ENCODE measurements at regions not wholly inside any gene's neighbourhood (a gene's known extent, or its start where the extent isn't known, plus 50 kb on each side); places are given as distances from the start of the nearest gene placed in this dataset.

GRCh38 chr2:200220251-200220650 lies 86.2 kb upstream of the SPATS2L start:
- no peak for DNase-seq

DNA sequence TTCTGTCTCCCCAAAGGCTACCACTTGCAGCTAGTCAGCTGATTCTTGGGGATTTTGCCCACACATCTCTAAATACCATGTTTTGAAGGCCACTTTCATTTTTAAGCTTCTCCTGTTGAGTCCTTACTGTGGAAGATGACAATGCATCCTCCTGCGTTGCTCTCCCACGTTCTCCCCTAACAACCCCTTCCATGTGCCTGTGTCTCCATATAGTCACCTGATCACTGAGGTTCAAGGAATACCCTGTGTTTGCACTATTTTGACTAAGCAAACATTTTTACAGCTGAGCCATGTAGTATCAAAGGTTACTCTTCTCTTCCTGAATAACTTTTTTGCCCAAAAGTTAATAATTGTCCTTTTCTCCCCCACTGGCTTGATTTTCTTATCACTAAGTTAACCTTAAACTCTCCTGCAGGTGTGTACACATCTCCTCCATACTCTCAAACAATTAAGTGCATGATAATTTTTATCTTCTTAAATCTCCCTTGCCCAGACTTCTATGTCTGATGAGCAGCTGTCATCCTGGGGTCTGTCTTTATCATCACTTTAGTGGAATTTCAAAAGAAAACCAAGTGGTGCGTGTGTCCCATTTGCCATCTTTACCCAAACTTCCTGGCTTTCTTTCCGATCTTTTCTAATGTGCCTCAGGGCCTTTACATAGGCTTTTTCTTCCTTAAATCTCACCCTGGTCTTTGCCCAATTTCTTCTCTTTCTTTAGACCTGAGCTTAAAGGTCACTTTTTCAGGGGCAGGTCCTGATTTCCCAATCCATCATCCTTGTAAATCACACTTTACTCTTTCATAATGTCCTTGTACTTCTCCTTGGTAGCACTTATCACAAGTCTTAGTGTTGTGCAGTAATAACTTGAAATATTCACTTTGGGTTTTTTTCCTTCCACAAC lies 85.2 kb upstream of the SPATS2L start:
- no peak for DNase-seq

GRCh38 chr2:200222791-200223190 lies 83.7 kb upstream of the SPATS2L start:
- no peak for DNase-seq

DNA sequence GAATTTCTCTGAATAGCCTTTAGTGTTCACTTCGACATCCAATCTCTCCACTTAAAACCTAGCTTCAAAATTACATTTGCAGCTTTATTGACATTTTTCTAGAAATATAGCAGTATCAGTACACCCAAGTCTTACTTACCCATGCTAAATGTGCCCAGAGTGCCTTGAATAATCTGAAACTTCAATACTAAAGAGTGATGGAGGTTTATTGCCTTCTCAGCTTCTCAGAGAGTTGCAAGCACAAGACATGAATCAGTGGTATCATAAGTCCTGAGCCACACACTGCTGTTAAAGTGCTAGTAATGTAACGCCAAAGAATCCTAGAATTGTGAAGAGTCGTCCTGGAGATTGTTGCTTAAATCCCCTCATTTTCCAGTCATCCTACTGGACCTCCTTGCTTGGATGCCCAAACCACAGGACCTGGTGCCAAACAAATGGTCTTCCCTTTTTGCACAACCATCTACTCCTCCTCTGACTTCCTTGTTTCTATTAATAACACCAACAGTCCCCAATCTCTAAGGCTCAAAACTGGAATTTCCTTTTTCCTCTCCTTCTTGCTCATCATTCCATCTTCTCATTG lies 83.2 kb upstream of the SPATS2L start:
- no peak for DNase-seq

DNA sequence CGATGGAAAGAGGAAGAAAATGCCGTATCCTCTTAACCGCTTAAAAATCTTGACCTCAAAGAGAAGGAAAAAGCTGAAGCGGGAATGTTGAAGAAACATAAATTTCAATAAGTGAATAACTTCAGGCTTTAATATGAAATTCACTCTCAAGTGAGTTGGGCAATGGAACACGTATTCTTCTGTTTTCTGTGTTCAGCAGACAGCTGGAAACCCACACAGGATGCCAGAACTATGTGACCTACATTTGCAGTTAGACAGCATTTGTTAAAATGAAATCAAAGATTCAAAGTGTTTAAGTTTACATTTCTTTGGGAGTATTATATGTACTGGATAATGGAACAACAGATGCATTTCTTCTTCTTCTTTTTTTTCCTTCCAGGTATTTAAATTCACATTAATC lies 80.5 kb upstream of the SPATS2L start:
- no peak for DNase-seq

GRCh38 chr2:200226451-200227426 lies 79.8 kb upstream of the SPATS2L start:
- no peak for DNase-seq

GRCh38 chr2:200230716-200231115 lies 75.8 kb upstream of the SPATS2L start:
- DNase-seq: no peak

DNA sequence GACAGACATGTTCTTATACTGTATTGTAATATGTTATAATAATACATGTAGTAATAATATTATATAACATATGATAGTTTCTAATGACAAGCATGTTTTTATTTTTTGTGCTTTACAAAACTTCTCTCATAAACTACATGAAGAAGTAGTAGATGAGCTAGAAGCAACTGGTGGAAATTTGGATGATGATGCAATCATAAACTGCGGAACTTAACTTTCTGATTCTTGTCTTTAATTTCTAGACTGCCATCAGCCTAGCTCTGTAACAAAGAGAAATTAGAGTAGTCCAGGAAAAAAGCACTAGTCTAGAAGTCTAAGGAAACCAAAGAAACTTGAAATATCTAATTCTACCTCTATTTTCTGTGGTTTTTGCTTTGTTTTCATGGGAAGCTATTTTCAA lies 71.0 kb upstream of the SPATS2L start:
- DNase-seq: no peak

GRCh38 chr2:200239216-200239615 lies 67.3 kb upstream of the SPATS2L start:
- DNase-seq: no peak

DNA sequence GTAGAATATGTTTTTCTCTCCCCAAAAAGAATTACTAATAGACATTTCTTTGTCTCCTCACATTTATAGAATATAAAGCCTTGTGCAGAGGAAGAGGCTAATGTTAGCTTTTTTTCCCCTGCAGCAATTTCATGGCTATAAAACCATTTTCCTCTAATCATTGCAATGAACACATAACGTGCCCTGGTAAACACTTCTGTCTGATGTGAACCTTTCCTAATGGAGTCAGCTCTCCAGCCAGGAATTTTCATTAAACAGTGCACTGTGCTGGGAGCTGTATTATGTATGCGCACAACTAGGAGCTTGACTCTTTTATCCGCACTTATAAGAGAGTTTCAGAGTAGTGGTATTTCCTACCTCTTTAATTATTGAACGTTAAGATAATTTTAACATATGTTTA lies 63.9 kb upstream of the SPATS2L start:
- no peak for DNase-seq

GRCh38 chr2:200243441-200243840 lies 63.1 kb upstream of the SPATS2L start:
- no peak for DNase-seq

DNA sequence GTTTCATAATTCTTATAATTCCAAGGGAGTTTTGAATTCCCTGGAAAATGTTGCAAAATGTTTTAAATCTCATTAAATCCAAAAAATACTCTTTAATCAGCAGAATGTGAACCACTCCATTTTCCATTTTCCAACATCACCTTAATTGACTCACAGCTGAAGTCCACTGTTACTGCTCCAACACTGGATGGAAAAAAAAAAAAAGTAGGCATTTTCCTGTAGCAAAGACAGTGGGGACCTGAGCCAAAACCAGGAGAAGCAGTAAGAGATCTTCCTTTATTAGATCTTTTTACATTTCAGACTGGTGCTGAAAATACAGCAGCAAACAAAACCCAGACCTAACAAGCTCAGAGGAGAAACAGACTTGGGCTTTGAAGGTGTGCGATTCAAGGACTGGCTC lies 62.4 kb upstream of the SPATS2L start:
- no peak for DNase-seq

DNA sequence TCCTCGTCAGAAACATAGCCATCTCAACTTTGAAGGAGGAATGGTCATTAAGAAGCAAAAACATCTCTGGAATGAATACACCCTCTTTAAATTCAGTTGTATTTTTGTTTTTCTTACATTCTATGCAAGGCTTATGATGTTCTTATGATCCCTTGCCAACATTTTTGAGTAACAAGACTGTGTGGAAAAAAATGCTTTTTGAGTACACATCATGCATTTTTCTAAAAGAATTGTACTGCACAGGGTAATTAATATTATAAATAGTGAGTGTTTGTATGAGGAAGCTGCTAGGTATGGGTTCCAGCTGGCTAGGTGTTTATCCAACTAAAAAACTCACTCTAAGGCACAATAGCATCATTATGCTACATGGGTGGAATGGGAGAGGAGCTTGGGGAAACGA lies 59.0 kb upstream of the SPATS2L start:
- no peak for DNase-seq

DNA sequence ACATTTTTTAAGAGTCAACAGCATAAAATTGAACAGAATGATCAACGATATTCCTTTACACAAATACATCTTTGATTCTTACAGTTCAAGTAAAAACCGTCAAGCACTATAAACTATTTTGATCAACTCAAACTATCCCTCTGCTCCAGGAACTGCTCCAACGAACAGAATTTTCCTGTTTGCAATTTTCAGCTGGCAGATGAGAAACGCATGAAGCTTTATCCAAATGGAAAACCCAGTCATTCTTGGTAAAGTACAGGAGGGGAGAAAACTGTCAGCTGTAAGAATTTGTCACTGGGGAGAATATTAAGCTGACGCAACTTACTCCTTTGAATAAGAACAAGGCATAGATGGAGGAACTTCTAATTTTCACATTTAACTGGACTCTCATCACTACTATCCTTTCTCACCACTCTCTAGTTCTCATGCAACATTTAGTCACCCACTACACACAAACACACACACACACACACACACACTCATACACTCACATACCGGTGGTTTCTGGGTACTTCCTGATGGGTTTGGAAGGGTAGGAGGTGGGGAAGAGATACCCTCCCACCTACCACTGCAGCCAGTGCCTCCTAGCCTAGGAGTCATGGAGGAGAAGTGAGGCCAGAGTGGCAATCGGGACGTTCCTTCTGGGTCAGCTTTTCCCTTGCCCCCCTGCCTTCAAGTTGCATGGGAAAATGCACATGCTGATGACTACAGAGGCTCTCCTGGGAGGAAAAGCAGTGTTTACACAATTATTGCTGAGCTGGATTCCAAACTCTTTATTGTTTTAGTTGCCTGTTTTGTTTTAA lies 54.0 kb upstream of the SPATS2L start:
- no peak for DNase-seq

- DNase-seq: no peak
Measured at GRCh38 chr2:200253639-200254038, 52.9 kb upstream of the SPATS2L start.

GRCh38 chr2:200254773-200255172 lies 51.7 kb upstream of the SPATS2L start:
- DNase-seq: no peak

DNA sequence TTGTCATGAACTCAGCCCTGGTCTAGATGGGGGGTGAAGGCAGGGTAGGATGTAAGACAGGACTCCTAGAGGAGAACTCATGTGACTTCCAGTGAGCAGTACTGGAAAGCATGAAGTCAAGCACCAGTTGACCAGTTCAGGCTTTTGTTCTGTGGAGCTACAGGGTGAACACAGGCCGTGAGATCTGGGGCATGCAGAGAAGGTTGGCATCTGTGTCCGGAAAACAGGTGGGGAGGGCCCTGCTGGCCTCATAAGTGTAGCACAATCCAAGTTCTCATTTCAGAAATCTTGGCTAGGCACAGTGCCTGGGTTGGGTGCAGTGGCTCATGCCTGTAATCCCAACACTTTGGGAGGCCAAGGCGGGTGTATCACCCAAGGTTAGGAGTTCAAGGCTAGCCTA lies 50.9 kb upstream of the SPATS2L start:
- DNase-seq: no peak
